ENCODE measurements at regions not wholly inside any gene's neighbourhood (a gene's known extent, or its start where the extent isn't known, plus 50 kb on each side); places are given as distances from the start of the nearest gene placed in this dataset.

DNA sequence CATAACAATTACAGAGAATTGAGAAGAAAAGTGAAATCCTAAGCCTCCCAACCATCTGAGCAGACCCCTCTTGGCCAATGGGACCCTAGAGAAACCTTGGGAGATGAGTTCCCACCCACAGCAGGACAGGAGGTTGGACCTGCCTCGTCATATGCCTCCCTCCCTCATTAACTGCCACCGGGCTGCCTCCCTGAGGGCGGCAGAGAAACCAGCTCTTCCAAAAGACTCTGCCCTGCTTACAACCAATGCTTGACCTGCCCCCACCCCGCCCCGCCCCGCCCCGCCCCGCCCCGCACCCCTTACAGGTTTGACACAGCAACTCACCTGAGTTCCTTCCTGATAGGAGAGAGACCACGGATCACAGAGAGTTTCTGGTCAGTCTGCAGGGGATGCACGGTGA lies 86.1 kb downstream of the ADRA2C start:
- no peak for TF ChIP-seq POLR2A (IDR thresholded peaks at IDR 0.05; ENCODE audit: low read depth, low read length)
- DNase-seq (ENCODE audit: insufficient read length, low spot score) (no peak), FAIRE-seq (no peak)

GRCh38 chr4:3852711-3853110 lies 86.5 kb downstream of the ADRA2C start:
- TF ChIP-seq POLR2A (IDR thresholded peaks at IDR 0.05; ENCODE audit: low read depth, low read length) = no peak
- FAIRE-seq (no peak), DNase-seq (ENCODE audit: insufficient read length, low spot score) (no peak)

DNA sequence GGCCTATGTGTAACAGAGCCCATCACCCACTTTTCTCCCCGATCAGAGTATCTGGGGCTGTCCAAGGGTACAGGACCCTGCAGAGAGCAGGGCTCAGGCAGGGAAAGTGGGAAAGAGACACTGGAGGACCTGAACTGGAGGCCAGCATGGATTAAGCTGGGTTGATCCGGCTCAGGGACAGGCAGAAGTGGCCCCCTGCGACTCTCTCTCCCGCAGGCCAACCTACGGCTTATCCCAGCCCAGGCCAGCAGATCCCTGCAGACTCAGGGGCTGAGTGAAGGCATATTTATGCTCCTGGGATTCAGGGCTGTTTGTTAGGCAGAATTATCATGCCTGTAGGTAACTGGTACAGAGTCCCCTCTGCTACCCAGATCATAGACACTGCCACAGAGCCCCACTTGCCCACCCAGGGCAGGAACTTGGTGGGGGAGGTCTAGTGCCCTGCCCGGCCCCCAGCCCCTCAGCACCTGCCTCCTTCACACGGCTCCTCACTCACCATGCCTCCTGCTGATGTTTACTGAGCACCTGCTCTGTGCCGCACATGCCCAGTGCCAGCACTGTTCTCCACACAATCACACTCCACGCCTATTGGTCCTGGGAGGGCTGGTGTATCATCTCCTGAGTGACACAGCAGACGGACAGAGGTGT lies 87.3 kb downstream of the ADRA2C start:
- no peak for FAIRE-seq
- no peak for DNase-seq (ENCODE audit: insufficient read length, low spot score)

GRCh38 chr4:3854661-3855060 lies 88.5 kb downstream of the ADRA2C start:
- no peak for TF ChIP-seq POLR2A (IDR thresholded peaks at IDR 0.05; ENCODE audit: low read depth, low read length)
- FAIRE-seq = no peak
- DNase-seq (ENCODE audit: insufficient read length, low spot score) = no peak

More for the DNA sequence above, 87.3 kb downstream of the ADRA2C start:
- TF ChIP-seq POLR2A (IDR thresholded peaks at IDR 0.05; ENCODE audit: low read depth, low read length) = no peak

DNA sequence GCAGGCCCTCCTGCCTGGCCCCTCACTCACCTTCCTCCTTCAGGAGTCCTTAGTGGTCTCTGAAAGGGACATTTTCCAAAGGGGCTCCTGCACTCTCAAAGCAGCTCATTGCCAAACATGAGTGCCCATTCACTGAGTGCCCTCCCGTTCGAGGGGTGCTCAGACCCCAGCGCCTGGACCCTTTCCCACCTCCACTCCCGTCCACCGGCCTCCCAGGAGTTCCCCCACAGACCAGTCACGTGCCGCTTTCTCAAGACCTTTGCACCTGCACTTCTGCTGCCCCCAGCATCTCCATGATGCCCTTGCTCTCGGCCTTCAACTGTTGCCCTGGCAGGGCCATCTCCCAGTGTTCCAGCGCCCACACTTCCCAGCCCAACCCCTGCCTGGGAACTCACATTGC lies 89.5 kb downstream of the ADRA2C start:
- FAIRE-seq (no peak), DNase-seq (ENCODE audit: insufficient read length, low spot score) (no peak)
- no peak for TF ChIP-seq POLR2A (IDR thresholded peaks at IDR 0.05; ENCODE audit: low read depth, low read length)

- FAIRE-seq = no peak
- DNase-seq (ENCODE audit: insufficient read length, low spot score) = no peak
- no peak for TF ChIP-seq POLR2A (IDR thresholded peaks at IDR 0.05; ENCODE audit: low read depth, low read length)
Observed at GRCh38 chr4:3856604-3857204, 90.5 kb downstream of the ADRA2C start.

DNA sequence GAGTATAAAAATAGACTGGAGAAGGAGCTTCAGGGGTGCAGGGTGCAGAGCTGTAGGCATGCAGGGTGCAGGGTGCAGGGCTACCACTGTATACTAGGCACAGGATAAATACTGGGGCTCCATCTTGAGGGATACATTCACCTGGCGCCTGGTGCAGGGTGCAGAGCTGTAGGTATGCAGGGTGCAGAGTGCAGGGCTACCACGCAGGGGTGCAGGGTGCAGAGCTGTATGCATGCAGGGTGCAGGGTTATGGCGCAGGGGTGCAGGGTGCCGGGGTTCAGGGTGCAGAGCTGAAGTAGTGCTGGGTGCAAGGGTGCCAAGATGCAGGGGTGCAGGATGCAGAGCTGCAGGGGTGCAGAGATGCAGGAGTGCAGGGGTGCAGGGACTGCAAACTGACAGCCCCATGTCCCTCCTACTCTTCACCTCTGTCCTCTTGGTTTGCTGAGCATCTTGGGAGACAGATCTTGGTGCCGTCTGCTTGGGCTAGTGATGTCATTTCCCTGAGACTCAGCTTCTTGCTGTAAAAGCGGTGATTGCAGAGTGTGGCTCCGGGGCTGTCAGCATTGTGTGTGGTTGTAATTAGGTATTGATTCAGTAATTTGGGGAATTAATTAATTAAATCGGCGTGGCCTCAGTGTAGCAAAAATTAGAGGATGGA lies 91.2 kb downstream of the ADRA2C start:
- FAIRE-seq = no peak
- TF ChIP-seq POLR2A (IDR thresholded peaks at IDR 0.05; ENCODE audit: low read depth, low read length) = no peak
- no peak for DNase-seq (ENCODE audit: insufficient read length, low spot score)

DNA sequence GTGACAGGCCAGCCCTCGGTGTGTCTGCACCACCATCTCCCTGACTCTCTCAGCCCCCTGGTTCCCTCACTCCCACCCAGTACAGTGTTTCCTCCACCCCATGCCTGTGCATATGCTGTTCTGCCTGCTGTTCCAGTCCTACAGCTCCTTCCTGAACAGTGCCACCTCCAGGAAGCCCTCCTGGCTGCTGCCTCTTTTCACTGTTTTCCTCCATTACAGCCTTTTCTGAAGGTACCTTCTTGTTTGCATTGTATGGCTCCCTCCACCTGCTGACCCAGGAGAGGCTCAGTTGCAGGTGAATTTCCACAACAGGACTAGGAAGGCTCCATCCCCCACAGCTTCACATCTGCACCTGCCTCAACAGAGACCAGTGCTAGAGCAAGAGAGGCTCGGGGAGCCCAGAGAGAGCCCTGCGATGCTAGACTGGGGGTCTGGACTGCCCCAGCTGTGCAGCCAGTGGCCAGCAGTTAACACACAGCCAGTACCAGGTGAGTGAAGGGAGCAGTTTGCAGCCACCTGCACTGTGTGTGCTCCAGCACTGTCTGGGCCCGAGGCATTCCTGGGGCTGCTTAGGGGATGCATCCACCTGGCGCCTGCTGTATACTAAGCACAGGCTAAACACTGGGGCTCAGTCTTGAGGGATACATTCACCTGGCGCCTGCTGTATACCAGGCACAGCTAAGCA lies 92.0 kb downstream of the ADRA2C start:
- DNase-seq (ENCODE audit: insufficient read length, low spot score) = no peak
- no peak for TF ChIP-seq POLR2A (IDR thresholded peaks at IDR 0.05; ENCODE audit: low read depth, low read length)
- no peak for FAIRE-seq

- DNase-seq (ENCODE audit: insufficient read length, low spot score) (no peak), FAIRE-seq (no peak)
- TF ChIP-seq POLR2A (IDR thresholded peaks at IDR 0.05; ENCODE audit: low read depth, low read length) = no peak
Observed at GRCh38 chr4:3858765-3859388, 92.7 kb downstream of the ADRA2C start.

DNA sequence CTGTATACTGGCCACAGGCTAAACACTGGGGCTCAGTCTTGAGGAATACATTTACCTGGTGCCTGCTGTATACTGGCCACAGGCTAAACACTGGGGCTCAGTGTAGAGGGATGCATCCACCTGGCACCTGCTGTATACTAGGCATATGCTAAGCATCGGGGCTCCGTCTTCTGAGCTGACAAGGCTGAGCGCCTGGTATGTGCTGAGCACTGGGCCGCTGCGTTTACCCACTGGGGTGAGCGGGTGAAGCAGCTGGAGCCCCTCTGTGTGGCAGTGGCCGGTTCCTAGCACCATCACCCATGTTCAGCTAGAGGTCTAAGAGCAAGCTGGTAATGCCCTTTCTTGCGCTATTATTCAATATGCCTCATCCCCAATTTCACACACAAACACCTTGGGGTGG lies 93.4 kb downstream of the ADRA2C start:
- no peak for TF ChIP-seq POLR2A (IDR thresholded peaks at IDR 0.05; ENCODE audit: low read depth, low read length)
- FAIRE-seq (no peak), DNase-seq (ENCODE audit: insufficient read length, low spot score) (no peak)

- TF ChIP-seq POLR2A (IDR thresholded peaks at IDR 0.05; ENCODE audit: low read depth, low read length) = no peak
- FAIRE-seq = no peak
- DNase-seq (ENCODE audit: insufficient read length, low spot score) = no peak
Observed at GRCh38 chr4:3860061-3860912, 94.1 kb downstream of the ADRA2C start.

GRCh38 chr4:3860913-3861636 lies 94.9 kb downstream of the ADRA2C start:
- no peak for FAIRE-seq
- no peak for DNase-seq (ENCODE audit: insufficient read length, low spot score)
- no peak for TF ChIP-seq POLR2A (IDR thresholded peaks at IDR 0.05; ENCODE audit: low read depth, low read length)
